Vagina (tissue), 2 donors: ENCODE measurements at regions not wholly inside any gene's neighbourhood (a gene's known extent, or its start where the extent isn't known, plus 50 kb on each side); places are given as distances from the start of the nearest gene placed in this dataset.

ENCODE experiments used
- CTCF ChIP-seq, 3 experiments: fragments of 450-650 bp in 2 of 3; fragments of 200-600 bp in 1 of 3; sonication (generic) in 1 of 3; IDR thresholded peaks; one replicate each; pipeline ENCODE4 v1.5.1; 2017 to 2019; ENCODE audit warnings: antibody characterized with exemption in 3 of 3, mild to moderate bottlenecking in 2 of 3, moderate library complexity in 2 of 3
- POLR2A ChIP-seq, 2 donors: fragments of 450-650 bp; IDR thresholded peaks; one replicate each; pipeline ENCODE4 v1.6.1; 2017; ENCODE audit warnings: antibody characterized with exemption in 2 of 2, mild to moderate bottlenecking in 2 of 2, moderate library complexity in 2 of 2

DNA sequence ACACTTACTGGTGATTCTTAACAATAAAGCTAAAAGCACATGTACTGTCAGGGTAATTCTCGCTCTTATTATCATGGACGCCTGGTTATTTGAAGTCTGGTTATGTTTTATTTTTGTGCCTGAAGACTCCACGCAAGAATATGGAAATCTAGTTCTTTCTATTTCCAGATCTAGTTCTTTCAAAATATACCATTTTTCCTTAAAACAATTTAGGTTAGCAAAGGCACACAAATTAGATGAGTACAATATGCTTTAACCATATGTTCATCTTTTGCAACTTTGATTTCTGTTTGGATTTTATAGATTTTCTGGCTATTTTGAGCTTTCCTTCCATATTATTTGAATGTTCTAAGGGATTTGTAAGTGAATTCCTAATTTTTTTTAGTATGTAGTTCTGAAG lies 1783.1 kb downstream of the PCDH7 start:
- TF ChIP-seq CTCF (IDR thresholded peaks at IDR 0.05): no peak
- TF ChIP-seq POLR2A (IDR thresholded peaks at IDR 0.05): no peak
